ENCODE measurements at regions not wholly inside any gene's neighbourhood (a gene's known extent, or its start where the extent isn't known, plus 50 kb on each side); places are given as distances from the start of the nearest gene placed in this dataset.

GRCh38 chr3:24622138-24622537 is 127.5 kb upstream of the THRB start:
- Histone ChIP-seq H3K9me2 (replicated peaks; ENCODE audit: insufficient read depth, low read length) (no peaks in the 10 kb centered on the region), H3K79me2 (ENCODE audit: low read length) (no peaks in the 10 kb centered on the region), H2AFZ (ENCODE audit: low read length) (no peak overlapping the region), H3K9me3 (ENCODE audit: low read length) (no peaks in the 10 kb centered on the region), H3K9ac (ENCODE audit: low read length) (no peak overlapping the region), H3K4me3 (ENCODE audit: low read length) (no peak overlapping the region), H3K27me3 (ENCODE audit: low read length) (no peaks in the 10 kb centered on the region), H4K20me1 (ENCODE audit: insufficient read depth, low read depth, low read length) (no peaks in the 10 kb centered on the region), H3K4me2 (ENCODE audit: low read depth, low read length, poor library complexity, severe bottlenecking) (no peak overlapping the region), H3K4me1 (ENCODE audit: low read length) (no peaks in the 10 kb centered on the region), H3K27ac (ENCODE audit: low read length) (no peak overlapping the region), H3K36me3 (ENCODE audit: insufficient read depth, low read length) (no peaks in the 10 kb centered on the region)
- DNase-seq = no peak

DNA sequence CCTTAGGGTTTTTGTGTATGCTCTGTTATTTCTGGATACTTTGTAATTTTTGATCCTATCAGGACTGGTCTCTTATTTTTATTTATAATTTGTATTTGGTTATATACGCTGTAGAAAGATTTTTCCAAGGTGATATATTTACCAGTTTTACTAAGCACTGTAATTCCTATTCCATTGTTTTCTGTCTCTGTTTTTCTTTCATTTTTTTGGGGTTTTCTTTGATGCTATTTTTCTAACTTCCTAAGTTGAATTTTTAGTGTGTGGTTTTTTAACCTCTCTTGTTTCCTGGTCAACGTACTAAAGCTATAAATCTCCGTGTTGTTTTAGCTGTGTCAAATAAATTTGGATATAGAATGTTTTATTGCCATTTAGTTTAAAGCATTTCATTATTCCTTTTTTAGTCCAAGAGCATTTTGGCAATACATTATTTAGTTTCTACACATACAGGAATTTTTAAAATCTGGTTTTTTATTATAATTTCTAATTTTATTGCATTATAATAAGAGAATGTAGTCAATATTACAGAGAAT is 128.1 kb upstream of the THRB start:
- H3K36me3 ChIP-seq (ENCODE audit: insufficient read depth, low read length) = no peaks in the 10 kb centered on the region
- no peaks in the 10 kb centered on the region for H3K27me3 ChIP-seq (ENCODE audit: low read length)
- no peak overlapping the region for H2AFZ ChIP-seq (ENCODE audit: low read length)
- no peaks in the 10 kb centered on the region for H3K9me3 ChIP-seq (ENCODE audit: low read length)
- H3K9ac ChIP-seq (ENCODE audit: low read length) = no peak overlapping the region
- no peak for DNase-seq
- no peak overlapping the region for H3K4me2 ChIP-seq (ENCODE audit: low read depth, low read length, poor library complexity, severe bottlenecking)
- no peak overlapping the region for H3K4me3 ChIP-seq (ENCODE audit: low read length)
- H3K4me1 ChIP-seq (ENCODE audit: low read length) = no peaks in the 10 kb centered on the region
- no peaks in the 10 kb centered on the region for H4K20me1 ChIP-seq (ENCODE audit: insufficient read depth, low read depth, low read length)
- no peak overlapping the region for H3K27ac ChIP-seq (ENCODE audit: low read length)
- no peaks in the 10 kb centered on the region for H3K9me2 ChIP-seq (replicated peaks; ENCODE audit: insufficient read depth, low read length)
- no peaks in the 10 kb centered on the region for H3K79me2 ChIP-seq (ENCODE audit: low read length)

GRCh38 chr3:24623657-24624056 is 129.0 kb upstream of the THRB start:
- Histone ChIP-seq H3K9me2 (replicated peaks; ENCODE audit: insufficient read depth, low read length) (no peaks in the 10 kb centered on the region), H3K9ac (ENCODE audit: low read length) (no peak overlapping the region), H3K27ac (ENCODE audit: low read length) (no peak overlapping the region), H3K27me3 (ENCODE audit: low read length) (no peaks in the 10 kb centered on the region), H3K4me3 (ENCODE audit: low read length) (no peak overlapping the region), H3K4me1 (ENCODE audit: low read length) (no peaks in the 10 kb centered on the region), H3K4me2 (ENCODE audit: low read depth, low read length, poor library complexity, severe bottlenecking) (no peak overlapping the region), H4K20me1 (ENCODE audit: insufficient read depth, low read depth, low read length) (no peaks in the 10 kb centered on the region), H2AFZ (ENCODE audit: low read length) (no peak overlapping the region), H3K36me3 (ENCODE audit: insufficient read depth, low read length) (no peaks in the 10 kb centered on the region), H3K9me3 (ENCODE audit: low read length) (no peaks in the 10 kb centered on the region), H3K79me2 (ENCODE audit: low read length) (no peaks in the 10 kb centered on the region)
- DNase-seq = no peak

DNA sequence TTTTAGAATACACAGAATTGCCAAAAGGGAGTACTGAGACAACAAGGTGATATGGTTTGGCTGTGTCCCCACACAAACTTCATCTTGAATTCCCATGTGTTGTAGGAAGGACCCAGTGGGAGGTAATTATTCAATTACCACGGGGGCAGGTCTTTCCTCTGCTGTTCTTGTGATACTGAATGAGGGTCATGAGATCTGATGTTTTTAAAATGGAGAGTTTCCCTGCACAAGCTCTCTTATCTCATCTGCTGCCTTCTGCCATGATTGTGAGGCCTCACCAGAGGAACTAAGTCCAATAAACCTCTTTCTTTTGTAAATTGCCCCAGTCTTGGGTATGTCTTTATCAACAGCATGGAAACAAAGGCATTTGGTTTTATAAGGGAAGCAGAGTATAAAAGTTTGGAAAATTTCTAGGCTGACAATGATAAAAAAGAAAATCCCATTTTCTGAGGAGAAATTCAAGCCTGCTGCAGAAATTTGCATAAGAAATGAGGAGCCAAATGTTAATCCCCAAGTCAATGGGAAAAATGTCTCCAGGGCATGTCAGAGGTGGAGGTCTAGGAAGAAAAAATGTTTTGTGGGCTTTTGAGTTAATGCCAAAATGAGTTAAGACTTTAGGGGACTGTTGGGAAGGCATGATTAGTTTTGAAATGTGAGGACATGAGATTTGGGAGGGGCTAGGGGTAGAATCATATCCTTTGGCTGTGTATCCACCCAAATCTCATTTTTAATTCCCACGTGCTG is 130.5 kb upstream of the THRB start:
- no peak overlapping the region for H3K27ac ChIP-seq (ENCODE audit: low read length)
- H3K9me3 ChIP-seq (ENCODE audit: low read length) = no peaks in the 10 kb centered on the region
- no peak for DNase-seq
- H3K9me2 ChIP-seq (replicated peaks; ENCODE audit: insufficient read depth, low read length) = no peaks in the 10 kb centered on the region
- H3K36me3 ChIP-seq (ENCODE audit: insufficient read depth, low read length) = no peaks in the 10 kb centered on the region
- no peaks in the 10 kb centered on the region for H3K79me2 ChIP-seq (ENCODE audit: low read length)
- H2AFZ ChIP-seq (ENCODE audit: low read length) = no peak overlapping the region
- no peak overlapping the region for H3K4me3 ChIP-seq (ENCODE audit: low read length)
- no peaks in the 10 kb centered on the region for H4K20me1 ChIP-seq (ENCODE audit: insufficient read depth, low read depth, low read length)
- no peaks in the 10 kb centered on the region for H3K27me3 ChIP-seq (ENCODE audit: low read length)
- no peak overlapping the region for H3K9ac ChIP-seq (ENCODE audit: low read length)
- no peaks in the 10 kb centered on the region for H3K4me1 ChIP-seq (ENCODE audit: low read length)
- H3K4me2 ChIP-seq (ENCODE audit: low read depth, low read length, poor library complexity, severe bottlenecking) = no peak overlapping the region

DNA sequence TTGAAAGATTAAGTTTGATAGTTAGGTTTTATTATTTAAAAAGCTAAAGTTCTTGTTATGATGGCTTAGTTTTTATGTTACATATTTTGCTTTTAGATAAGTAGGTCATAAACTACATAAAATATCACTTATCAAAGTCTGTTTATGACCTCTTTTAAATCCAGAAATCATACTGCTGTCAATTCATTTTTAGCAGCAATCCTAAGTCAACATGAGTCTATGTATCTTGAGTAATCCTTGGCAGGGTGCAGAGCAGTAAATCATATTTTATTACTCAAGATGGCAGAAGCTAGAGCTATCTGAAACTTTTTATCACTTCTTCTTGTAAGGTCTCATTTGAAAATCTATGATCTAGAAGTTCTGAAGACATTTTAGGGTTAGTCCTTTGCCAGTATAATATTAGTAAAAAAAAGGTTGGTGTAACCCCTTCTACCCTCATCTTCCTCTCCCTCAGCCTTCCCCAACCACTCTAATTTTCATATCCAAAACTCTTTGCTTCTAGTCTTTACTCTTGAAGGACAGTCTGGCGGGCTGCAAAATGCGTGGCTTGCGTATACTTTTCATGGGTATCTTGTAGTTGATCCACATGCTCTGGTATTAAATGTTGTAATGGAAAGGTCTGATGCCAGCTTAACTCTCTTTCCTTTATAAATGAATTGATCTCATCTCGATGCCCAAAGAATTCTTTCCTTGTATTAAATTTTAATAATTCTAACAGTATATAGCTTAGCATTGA is 134.0 kb upstream of the THRB start:
- Histone ChIP-seq H3K27ac (ENCODE audit: low read length) (no peak overlapping the region), H3K79me2 (ENCODE audit: low read length) (no peaks in the 10 kb centered on the region), H3K4me3 (ENCODE audit: low read length) (no peak overlapping the region), H4K20me1 (ENCODE audit: insufficient read depth, low read depth, low read length) (no peaks in the 10 kb centered on the region), H3K36me3 (ENCODE audit: insufficient read depth, low read length) (no peaks in the 10 kb centered on the region), H2AFZ (ENCODE audit: low read length) (no peak overlapping the region), H3K27me3 (ENCODE audit: low read length) (no peaks in the 10 kb centered on the region), H3K4me1 (ENCODE audit: low read length) (no peaks in the 10 kb centered on the region), H3K4me2 (ENCODE audit: low read depth, low read length, poor library complexity, severe bottlenecking) (no peak overlapping the region), H3K9ac (ENCODE audit: low read length) (no peak overlapping the region), H3K9me2 (replicated peaks; ENCODE audit: insufficient read depth, low read length) (no peaks in the 10 kb centered on the region), H3K9me3 (ENCODE audit: low read length) (no peaks in the 10 kb centered on the region)
- no peak for DNase-seq

- H2AFZ ChIP-seq (ENCODE audit: low read length) = no peak overlapping the region
- no peak overlapping the region for H3K4me3 ChIP-seq (ENCODE audit: low read length)
- no peaks in the 10 kb centered on the region for H3K9me3 ChIP-seq (ENCODE audit: low read length)
- DNase-seq = no peak
- H3K27ac ChIP-seq (ENCODE audit: low read length) = no peak overlapping the region
- H3K79me2 ChIP-seq (ENCODE audit: low read length) = no peaks in the 10 kb centered on the region
- no peaks in the 10 kb centered on the region for H4K20me1 ChIP-seq (ENCODE audit: insufficient read depth, low read depth, low read length)
- H3K4me1 ChIP-seq (ENCODE audit: low read length) = no peaks in the 10 kb centered on the region
- no peak overlapping the region for H3K4me2 ChIP-seq (ENCODE audit: low read depth, low read length, poor library complexity, severe bottlenecking)
- no peak overlapping the region for H3K9ac ChIP-seq (ENCODE audit: low read length)
- H3K9me2 ChIP-seq (replicated peaks; ENCODE audit: insufficient read depth, low read length) = no peaks in the 10 kb centered on the region
- H3K36me3 ChIP-seq (ENCODE audit: insufficient read depth, low read length) = no peaks in the 10 kb centered on the region
- no peaks in the 10 kb centered on the region for H3K27me3 ChIP-seq (ENCODE audit: low read length)
These were observed 136.8 kb upstream of the THRB start for GRCh38 chr3:24631481-24631880.

GRCh38 chr3:24639061-24639460 is 144.4 kb upstream of the THRB start:
- no peaks in the 10 kb centered on the region for H3K79me2 ChIP-seq (ENCODE audit: low read length)
- no peaks in the 10 kb centered on the region for H4K20me1 ChIP-seq (ENCODE audit: insufficient read depth, low read depth, low read length)

DNA sequence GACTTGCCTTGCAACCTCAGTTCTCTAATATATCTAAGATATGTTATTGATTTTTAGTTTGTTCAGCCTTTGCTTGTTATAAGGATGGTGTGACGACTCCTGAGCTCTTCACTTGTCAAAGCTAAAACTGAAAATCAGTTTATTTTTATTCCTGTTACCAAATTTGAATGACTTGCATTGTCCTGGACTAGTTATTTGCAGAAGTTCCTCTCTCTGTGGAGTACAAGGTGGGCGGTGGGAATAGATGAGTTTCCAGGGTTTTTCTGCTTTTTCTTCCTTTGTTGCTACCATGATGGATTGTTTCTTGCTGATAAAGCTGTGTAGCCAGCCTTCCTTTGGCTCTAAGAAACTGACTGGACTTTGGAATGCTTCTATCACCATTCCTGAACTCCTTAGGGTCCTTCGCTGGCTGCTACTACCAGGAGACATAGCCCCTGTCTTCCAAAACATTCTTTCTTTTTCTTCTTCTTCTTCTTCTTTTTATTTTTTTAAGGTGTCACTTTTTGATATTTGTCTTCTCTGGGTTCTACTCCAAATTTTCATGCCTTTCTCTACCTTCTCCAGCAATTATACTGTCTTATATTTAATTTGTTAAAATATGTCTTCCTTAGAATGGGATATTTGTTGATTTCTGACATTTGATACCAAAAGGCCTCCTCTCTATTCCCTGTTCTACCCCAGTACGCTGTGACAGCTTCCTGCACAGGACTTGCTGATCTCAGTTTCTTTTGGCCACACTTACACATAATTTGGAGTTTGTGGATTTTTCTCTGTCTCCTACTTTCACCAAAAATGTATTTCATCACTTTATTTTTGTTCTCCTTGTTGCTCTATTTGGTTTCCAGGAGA is 145.1 kb upstream of the THRB start:
- H3K9me2 ChIP-seq (replicated peaks; ENCODE audit: insufficient read depth, low read length) = no peaks in the 10 kb centered on the region
- no peaks in the 10 kb centered on the region for H3K9me3 ChIP-seq (ENCODE audit: low read length)
- no peak overlapping the region for H3K9ac ChIP-seq (ENCODE audit: low read length)
- H3K27ac ChIP-seq (ENCODE audit: low read length) = no peak overlapping the region
- H2AFZ ChIP-seq (ENCODE audit: low read length) = no peak overlapping the region
- H3K4me1 ChIP-seq (ENCODE audit: low read length) = no peaks in the 10 kb centered on the region
- no peaks in the 10 kb centered on the region for H3K36me3 ChIP-seq (ENCODE audit: insufficient read depth, low read length)
- H3K79me2 ChIP-seq (ENCODE audit: low read length) = no peaks in the 10 kb centered on the region
- no peak overlapping the region for H3K4me2 ChIP-seq (ENCODE audit: low read depth, low read length, poor library complexity, severe bottlenecking)
- no peaks in the 10 kb centered on the region for H3K27me3 ChIP-seq (ENCODE audit: low read length)
- H4K20me1 ChIP-seq (ENCODE audit: insufficient read depth, low read depth, low read length) = no peaks in the 10 kb centered on the region
- no peak overlapping the region for H3K4me3 ChIP-seq (ENCODE audit: low read length)
- DNase-seq = no peak

More at GRCh38 chr3:24639061-24639460, 144.4 kb upstream of the THRB start:
- H3K9ac ChIP-seq (ENCODE audit: low read length) = no peak overlapping the region
- H3K9me2 ChIP-seq (replicated peaks; ENCODE audit: insufficient read depth, low read length) = no peaks in the 10 kb centered on the region
- H2AFZ ChIP-seq (ENCODE audit: low read length) = no peak overlapping the region
- no peak for DNase-seq
- H3K27ac ChIP-seq (ENCODE audit: low read length) = no peak overlapping the region
- H3K4me2 ChIP-seq (ENCODE audit: low read depth, low read length, poor library complexity, severe bottlenecking) = no peak overlapping the region
- H3K4me3 ChIP-seq (ENCODE audit: low read length) = no peak overlapping the region
- no peaks in the 10 kb centered on the region for H3K4me1 ChIP-seq (ENCODE audit: low read length)
- no peaks in the 10 kb centered on the region for H3K27me3 ChIP-seq (ENCODE audit: low read length)
- no peaks in the 10 kb centered on the region for H3K36me3 ChIP-seq (ENCODE audit: insufficient read depth, low read length)
- H3K9me3 ChIP-seq (ENCODE audit: low read length) = no peaks in the 10 kb centered on the region
